ENCODE measurements at regions not wholly inside any gene's neighbourhood (a gene's known extent, or its start where the extent isn't known, plus 50 kb on each side); places are given as distances from the start of the nearest gene placed in this dataset.

- Histone ChIP-seq H3K4me3 (replicated peaks in 1 of 2; ENCODE audit: low read depth in 1 of 2, low read length in 2 of 2) (no peak overlapping the region), H3K79me2 (ENCODE audit: insufficient read depth, low read length) (no peaks in the 10 kb centered on the region), H3K4me1 (ENCODE audit: control insufficient read depth in 1 of 2, insufficient read depth in 2 of 2, low read length in 2 of 2) (no peaks in the 10 kb centered on the region), H3K9me2 (ENCODE audit: insufficient read depth) (no peaks in the 10 kb centered on the region), H3K9me3 (ENCODE audit: control insufficient read depth in 1 of 2, insufficient read depth in 1 of 2, low read depth in 1 of 2, low read length in 2 of 2) (no peaks in the 10 kb centered on the region), H3K4me2 (ENCODE audit: low read length) (no peak overlapping the region), H3K9ac (ENCODE audit: low read length) (no peak overlapping the region), H3K36me3 (ENCODE audit: control insufficient read depth in 1 of 2, insufficient read depth in 2 of 2, low read length in 2 of 2) (no peaks in the 10 kb centered on the region), H3K27ac (ENCODE audit: low read depth, low read length) (no peak overlapping the region), H2AFZ (ENCODE audit: low read depth, low read length, poor library complexity, severe bottlenecking) (peak overlapping the region; percentile 34), H4K20me1 (ENCODE audit: insufficient read depth) (no peaks in the 10 kb centered on the region), H3K27me3 (ENCODE audit: insufficient read depth, low read length) (no peaks in the 10 kb centered on the region)
- POLR2A ChIA-PET: no interaction called here
- no peak for TF ChIP-seq CEBPB (IDR thresholded peaks at IDR 0.05; ENCODE audit: low read depth)
- TF ChIP-seq FOSL1 (IDR thresholded peaks at IDR 0.05; ENCODE audit: low read depth): no peak
- TF ChIP-seq EZH2phosphoT487 (IDR thresholded peaks at IDR 0.05; ENCODE audit: borderline replicate concordance): no peak
- TF ChIP-seq YY1 (IDR thresholded peaks at IDR 0.05; ENCODE audit: extremely low read depth, insufficient replicate concordance, low read depth, low read length): no peak
- TF ChIP-seq EGR1 (IDR thresholded peaks at IDR 0.05; ENCODE audit: low read depth): no peak
- TF ChIP-seq POLR2AphosphoS5 (IDR thresholded peaks at IDR 0.05; ENCODE audit: low read depth, low read length): no peak
- no peak for TF ChIP-seq SIN3A (IDR thresholded peaks at IDR 0.05; ENCODE audit: low read depth)
- peak; percentile 48 for TF ChIP-seq RAD21 (IDR thresholded peaks at IDR 0.05; ENCODE audit: low read depth)
- TF ChIP-seq TCF7L2 (IDR thresholded peaks at IDR 0.05; ENCODE audit: borderline replicate concordance, extremely low read depth, insufficient read depth, insufficient read length): no peak
- TF ChIP-seq ZFX (IDR thresholded peaks at IDR 0.05): no peak
- peak; percentile 26; the same call in 1 of the 2 replicates for TF ChIP-seq CBX3 (IDR thresholded peaks at IDR 0.05; ENCODE audit: low read depth)
- no peak for TF ChIP-seq ELF1 (IDR thresholded peaks at IDR 0.05; ENCODE audit: borderline replicate concordance, low read depth)
- TF ChIP-seq ATF3 (IDR thresholded peaks at IDR 0.05): no peak
- no peak for TF ChIP-seq ZBTB33 (IDR thresholded peaks at IDR 0.05; ENCODE audit: extremely low read depth, insufficient replicate concordance, low read length)
- no peak for TF ChIP-seq REST (IDR thresholded peaks at IDR 0.05; ENCODE audit: low read depth)
- no peak for TF ChIP-seq POLR2A (IDR thresholded peaks at IDR 0.05; ENCODE audit: borderline replicate concordance, extremely low read depth, insufficient read depth, insufficient read length)
- no peak for TF ChIP-seq MAX (IDR thresholded peaks at IDR 0.05)
- TF ChIP-seq SRF (IDR thresholded peaks at IDR 0.05; ENCODE audit: low read depth): no peak
- no peak for TF ChIP-seq ZNF274 (IDR thresholded peaks at IDR 0.05; ENCODE audit: low read depth, low read length)
- peak; percentile 24 to 75 (median 66); a peak in 5 of 6 replicates for TF ChIP-seq CTCF (IDR thresholded peaks at IDR 0.05 in 2 of 3, conservative IDR thresholded peaks at IDR 0.05 in 1 of 3; ENCODE audit: borderline replicate concordance in 1 of 3, insufficient read depth in 1 of 3, low read depth in 2 of 3, low read length in 2 of 3)
- BruUV-seq (replicated peaks): no TSS peak
- CTCF ChIA-PET: interaction anchor here (0.6 to 1.8 kb wide), 3 partner anchors 8 to 745 kb away, joined by 3 to 6 read pairs (median 4); no protein-coding TSS in a partner anchor
- RAD21 ChIA-PET (ENCODE audit: low non-redundant PET in 1 of 2, low total read pairs in 2 of 2, uncharacterized antibody in 2 of 2, unreplicated experiment in 2 of 2): no interaction called here
- peak; percentile 42 for DNase-seq (ENCODE audit: low read depth, low spot score)
- intact Hi-C loops (cut with micrococcal nuclease): no loop called here
- peak; percentile 92 for ATAC-seq
These were observed 302.7 kb downstream of the GPM6A start for GRCh38 chr4:175509320-175509719.
